22Rv1 (cell line): ENCODE measurements at regions not wholly inside any gene's neighbourhood (a gene's known extent, or its start where the extent isn't known, plus 50 kb on each side); places are given as distances from the start of the nearest gene placed in this dataset.

Source experiments
- H3K27ac ChIP-seq: fragments of 450-650 bp; 2 replicates; pipeline ENCODE4 v1.5.1; 2017
- CTCF ChIP-seq: fragments of 450-650 bp; IDR thresholded peaks from 2 replicates; pipeline ENCODE4 v1.5.1; 2017; ENCODE audit warnings: mild to moderate bottlenecking
- ZFX ChIP-seq: fragments of 450-650 bp; IDR thresholded peaks from 2 replicates; pipeline ENCODE4 v1.6.1; 2017; ENCODE audit warnings: antibody characterized with exemption, borderline replicate concordance

GRCh38 chrX:129026202-129026601, 497.1 kb downstream of the SMARCA1 start:
- TF ChIP-seq CTCF (no peak), ZFX (no peak)
- H3K27ac ChIP-seq = no peak overlapping the region

- TF ChIP-seq ZFX (no peak), CTCF (no peak)
- H3K27ac ChIP-seq = no peak overlapping the region
These were observed 497.9 kb downstream of the SMARCA1 start for GRCh38 chrX:129025376-129025775.

GRCh38 chrX:129019412-129019811, 503.9 kb downstream of the SMARCA1 start:
- TF ChIP-seq CTCF = no peak
- TF ChIP-seq ZFX = no peak
- H3K27ac ChIP-seq = no peak overlapping the region

- TF ChIP-seq CTCF = no peak
- no peak for TF ChIP-seq ZFX
- no peak overlapping the region for H3K27ac ChIP-seq
These were observed 507.9 kb downstream of the SMARCA1 start for GRCh38 chrX:129015381-129015780.

- H3K27ac ChIP-seq = no peak overlapping the region
- TF ChIP-seq CTCF (no peak), ZFX (no peak)
These were observed 509.7 kb downstream of the SMARCA1 start for GRCh38 chrX:129013574-129013973.

GRCh38 chrX:129007631-129008030, 515.7 kb downstream of the SMARCA1 start:
- no peak overlapping the region for H3K27ac ChIP-seq
- TF ChIP-seq CTCF (no peak), ZFX (no peak)

- no peak overlapping the region for H3K27ac ChIP-seq
- TF ChIP-seq ZFX (no peak), CTCF (no peak)
These were observed 516.8 kb downstream of the SMARCA1 start for GRCh38 chrX:129006491-129006890.
